AG09309 (cell line): ENCODE measurements at regions not wholly inside any gene's neighbourhood (a gene's known extent, or its start where the extent isn't known, plus 50 kb on each side); places are given as distances from the start of the nearest gene placed in this dataset.
A peak's percentile ranks its signal among the peaks of the same experiment; 100 is the strongest.

Experiments used
- DNase-seq: peaks from one replicate; pipeline ENCODE4 v3.0.0-alpha.2; 2010; ENCODE audit warnings: low read depth
- H3K4me3 ChIP-seq: 2 replicates; pipeline ENCODE4 v1.5.1; 2011; ENCODE audit warnings: mild to moderate bottlenecking, low read depth, low read length, moderate library complexity; ENCODE audit not compliant: control insufficient read depth
- CTCF ChIP-seq: IDR thresholded peaks from 2 replicates; pipeline ENCODE4 v1.5.1; 2011; ENCODE audit warnings: mild to moderate bottlenecking, low read depth, low read length, inconsistent platforms; ENCODE audit not compliant: insufficient read depth, control insufficient read depth; ENCODE audit errors: missing control alignments

- no peak for TF ChIP-seq CTCF
- no peak for DNase-seq
Observed at GRCh38 chr7:84693483-84693882, 493.4 kb downstream of the SEMA3D start.

GRCh38 chr7:84688671-84689070 lies 494.1 kb upstream of the SEMA3A start:
- DNase-seq, result peak; percentile 11
- H3K4me3 ChIP-seq, result no peak overlapping the region
- TF ChIP-seq CTCF, result no peak

More at GRCh38 chr7:84693483-84693882, 493.4 kb downstream of the SEMA3D start:
- no peak overlapping the region for H3K4me3 ChIP-seq

- DNase-seq, result no peak
- no peak overlapping the region for H3K4me3 ChIP-seq
- TF ChIP-seq CTCF, result no peak
Observed at GRCh38 chr7:84686373-84686772, 491.8 kb upstream of the SEMA3A start.

GRCh38 chr7:84684836-84685480 lies 490.4 kb upstream of the SEMA3A start:
- TF ChIP-seq CTCF, result no peak
- no peak for DNase-seq
- H3K4me3 ChIP-seq, result no peak overlapping the region

GRCh38 chr7:84682543-84682942 lies 488.0 kb upstream of the SEMA3A start:
- DNase-seq, result no peak
- TF ChIP-seq CTCF, result no peak
- no peak overlapping the region for H3K4me3 ChIP-seq

GRCh38 chr7:84678841-84679240 lies 484.3 kb upstream of the SEMA3A start:
- TF ChIP-seq CTCF, result no peak
- no peak for DNase-seq
- no peak overlapping the region for H3K4me3 ChIP-seq
